HepG2 (cell line): ENCODE measurements at regions not wholly inside any gene's neighbourhood (a gene's known extent, or its start where the extent isn't known, plus 50 kb on each side); places are given as distances from the start of the nearest gene placed in this dataset.
"Not testable (repeated sequence)": the region's sequence is repeated elsewhere in the genome, so short reads cannot be mapped to it uniquely, and the experiment has no call there.

Source experiments
- ATAC-seq: fragments of 200-7000 bp; cut with Tn5 transposase; 3 replicates; pipeline ENCODE4 v1.9.1; 2020; ENCODE audit warnings: mild to moderate bottlenecking, moderate library complexity
- BruUV-seq: library from RNA; stranded (reverse); fragments of 400-500 nt; replicated peaks from 2 replicates; lab custom pipeline; 2021; lab: Mats Ljungman, UMichigan
- CTCF ChIA-PET: fragments of 300-600 bp; formaldehyde crosslinking; extraction: SDS; loops from one replicate; lab custom pipeline; 2021; ENCODE audit warnings: low total read pairs, inconsistent platforms, low intra/inter-chr PET ratio; lab: Yijun Ruan, JAX
- POLR2A ChIA-PET: fragments of 350-600 bp; sonication (Branson Sonifier 250); formaldehyde crosslinking; loops from one replicate; lab custom pipeline; 2020; ENCODE audit warnings: antibody characterized with exemption, inconsistent platforms; lab: Yijun Ruan, JAX
- DNase-seq: peaks from one replicate; pipeline ENCODE4 v3.0.0-alpha.2; 2015; ENCODE audit warnings: low spot score
- FAIRE-seq: peaks from 3 replicates; lab custom pipeline; 2011; peaks lifted over from hg19 to GRCh38; lab: Jason Lieb, UNC
- H2AFZ ChIP-seq: one replicate; pipeline ENCODE4 v1.6.1; 2011; ENCODE audit warnings: low read length, inconsistent platforms
- H3K27ac ChIP-seq: fragments of 300-600 bp; 3 replicates; pipeline ENCODE4 v1.8.0; 2011; ENCODE audit warnings: mixed run types, mild to moderate bottlenecking, mixed read lengths, low read length, inconsistent platforms; ENCODE audit not compliant: insufficient read depth; ENCODE audit errors: extremely low read length
- H3K27me3 ChIP-seq, 2 experiments: fragments of 200-600 bp in 1 of 2; 2 replicates in 1 of 2; 3 replicates in 1 of 2; pipeline versions ENCODE4 v1.6.0 to v1.8.0; 2011; ENCODE audit warnings: low read length in 2 of 2, mild to moderate bottlenecking in 2 of 2, moderate library complexity in 2 of 2, inconsistent platforms in 1 of 2; ENCODE audit not compliant: insufficient read depth in 2 of 2, control insufficient read depth in 1 of 2
- H3K36me3 ChIP-seq, 2 experiments: fragments of 200-600 bp in 1 of 2; replicated peaks in 1 of 2; 2 replicates in 1 of 2; 3 replicates in 1 of 2; pipeline versions ENCODE4 v1.5.1 to v1.8.0; 2011; ENCODE audit warnings: low read length in 2 of 2, inconsistent platforms in 1 of 2; ENCODE audit not compliant: insufficient read depth in 2 of 2, control insufficient read depth in 1 of 2
- H3K4me1 ChIP-seq: 2 replicates; pipeline ENCODE4 v1.5.1; 2012; ENCODE audit warnings: low read length, inconsistent platforms; ENCODE audit not compliant: insufficient read depth
- H3K4me2 ChIP-seq: 2 replicates; pipeline ENCODE4 v1.6.0; 2011; ENCODE audit warnings: low read depth, low read length, inconsistent platforms
- H3K4me3 ChIP-seq, 3 experiments: fragments of 200-600 bp in 1 of 3; sonication (generic), shearing (Covaris generic) in 1 of 3; replicated peaks in 1 of 3; 2 replicates each; pipeline ENCODE4 v1.5.1; 2011 to 2016; ENCODE audit warnings: low read length in 3 of 3, inconsistent platforms in 2 of 3, low read depth in 2 of 3, mild to moderate bottlenecking in 2 of 3, control low read depth in 1 of 3, mixed read lengths in 1 of 3; ENCODE audit not compliant: insufficient read depth in 1 of 3
- H3K79me2 ChIP-seq: one replicate; pipeline ENCODE4 v1.6.1; 2011; ENCODE audit warnings: low read length, inconsistent platforms; ENCODE audit not compliant: insufficient read depth
- H3K9ac ChIP-seq: 2 replicates; pipeline ENCODE4 v1.6.0; 2011; ENCODE audit warnings: mild to moderate bottlenecking, low read depth, low read length, inconsistent platforms; ENCODE audit not compliant: insufficient read depth
- H3K9me3 ChIP-seq: 2 replicates; pipeline ENCODE4 v1.5.1; 2012; ENCODE audit warnings: mild to moderate bottlenecking, low read length
- H4K20me1 ChIP-seq: 2 replicates; pipeline ENCODE4 v1.6.0; 2011; ENCODE audit warnings: inconsistent platforms, mild to moderate bottlenecking, low read length, moderate library complexity; ENCODE audit not compliant: insufficient read depth
- FOXA1 ChIP-seq, 2 experiments: fragments of 450-650 bp in 1 of 2; sonication (generic) in 1 of 2; formaldehyde crosslinking in 1 of 2; IDR thresholded peaks; 2 replicates each; pipeline versions ENCODE4 v1.4.0 to v1.6.1; 2016 to 2020; ENCODE audit warnings: missing genetic modification reagents in 1 of 2
- FOXA3 ChIP-seq: IDR thresholded peaks from 2 replicates; pipeline ENCODE4 v1.6.1; 2016; ENCODE audit warnings: missing genetic modification reagents, missing compliant biosample characterization
- GATAD2A ChIP-seq: IDR thresholded peaks from 2 replicates; pipeline ENCODE4 v1.6.1; 2016
- HNF4A ChIP-seq: sonication (generic); formaldehyde crosslinking; IDR thresholded peaks from 2 replicates; pipeline ENCODE4 v1.4.0; 2020; ENCODE audit warnings: missing genetic modification reagents
- HOXA3 ChIP-seq: sonication (generic); formaldehyde crosslinking; IDR thresholded peaks from 2 replicates; pipeline ENCODE4 v1.5.0; 2020; ENCODE audit warnings: missing genetic modification reagents
- MTA1 ChIP-seq: sonication (generic); formaldehyde crosslinking; IDR thresholded peaks from 2 replicates; pipeline ENCODE4 v1.4.0; 2020; ENCODE audit warnings: missing genetic modification reagents, mild to moderate bottlenecking, borderline replicate concordance
- SP5 ChIP-seq: IDR thresholded peaks from 2 replicates; pipeline ENCODE4 v1.6.1; 2016; ENCODE audit warnings: low read depth, borderline replicate concordance
- YY1 ChIP-seq: IDR thresholded peaks from 2 replicates; pipeline ENCODE4 v1.6.1; 2011; ENCODE audit warnings: low read length, low read depth, moderate library complexity, mild to moderate bottlenecking; ENCODE audit not compliant: insufficient read depth, insufficient replicate concordance
- ZMYM4 ChIP-seq: sonication (generic); formaldehyde crosslinking; IDR thresholded peaks from 2 replicates; pipeline ENCODE4 v1.8.1; 2023; ENCODE audit warnings: mild to moderate bottlenecking, missing genetic modification reagents
- WGBS: methylation state at CpG from one replicate; pipeline ENCODE4 v1.1.6; 2017; ENCODE audit warnings: low lambda C conversion rate; 5-methylcytosine and 5-hydroxymethylcytosine counted together
- in situ Hi-C: cut with HindIII; loops from 2 replicates; pipeline ENCODE4 v1.10.0; 2017; ENCODE audit warnings: low pct_unique_long_range_greater_than_20kb; ENCODE audit not compliant: extremely low pct_ligation_motif_present
- intact Hi-C: fragments of 100-400 bp; cut with micrococcal nuclease; formaldehyde crosslinking; loops from one replicate; pipeline ENCODE4 v1.10.0; 2022; ENCODE audit not compliant: unreplicated experiment
- TF ChIP-seq, protein P1 (sequence below): sonication (generic); formaldehyde crosslinking; IDR thresholded peaks from 2 replicates; pipeline ENCODE4 v1.4.0; 2020; ENCODE audit warnings: missing genetic modification reagents, borderline replicate concordance
- TF ChIP-seq, protein P2 (sequence below): sonication (generic); formaldehyde crosslinking; IDR thresholded peaks from 2 replicates; pipeline ENCODE4 v1.4.0; 2020; ENCODE audit warnings: missing genetic modification reagents
- TF ChIP-seq, protein P3 (sequence below): sonication (generic); formaldehyde crosslinking; conservative IDR thresholded peaks from 2 replicates; pipeline ENCODE4 v1.4.0; 2020; ENCODE audit warnings: mild to moderate bottlenecking, missing genetic modification reagents, moderate library complexity

DNA sequence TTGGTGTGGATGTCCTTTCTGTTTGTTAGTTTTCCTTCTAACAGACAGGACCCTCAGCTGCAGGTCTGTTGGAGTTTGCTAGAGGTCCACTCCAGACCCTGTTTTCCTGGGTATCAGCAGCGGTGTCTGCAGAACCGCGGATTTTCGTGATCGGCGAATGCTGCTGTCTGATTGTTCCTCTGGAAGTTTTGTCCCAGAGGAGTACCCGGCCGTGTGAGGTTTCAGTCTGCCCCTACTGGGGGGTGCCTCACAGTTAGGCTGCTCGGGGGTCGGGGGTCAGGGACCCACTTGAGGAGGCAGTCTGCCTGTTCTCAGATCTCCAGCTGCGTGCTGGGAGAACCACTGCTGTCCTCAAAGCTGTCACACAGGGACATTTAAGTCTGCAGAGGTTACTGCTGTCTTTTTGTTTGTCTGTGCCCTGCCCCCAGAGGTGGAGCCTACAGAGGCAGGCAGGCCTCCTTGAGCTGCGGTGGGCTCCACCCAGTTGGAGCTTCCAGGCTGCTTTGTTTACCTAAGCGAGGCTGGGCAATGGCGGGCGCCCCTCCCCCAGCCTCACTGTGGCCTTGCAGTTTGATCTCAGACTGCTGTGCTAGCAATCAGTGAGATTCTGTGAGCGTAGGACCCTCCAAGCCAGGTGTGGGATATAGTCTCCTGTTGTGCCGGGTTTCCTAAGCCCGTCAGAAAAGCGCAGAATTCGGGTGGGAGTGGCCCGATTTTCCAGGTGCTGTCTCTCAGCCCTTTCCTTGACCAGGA is 345.2 kb downstream of the PTH2R start:
- H3K27me3 ChIP-seq; H3K36me3 ChIP-seq; H3K27ac ChIP-seq; in situ Hi-C loops; H4K20me1 ChIP-seq; intact Hi-C loops; FAIRE-seq; H3K4me1 ChIP-seq; H3K9ac ChIP-seq; H3K79me2 ChIP-seq; CTCF ChIA-PET; H3K9me3 ChIP-seq; ATAC-seq; POLR2A ChIA-PET; BruUV-seq; H2AFZ ChIP-seq; TF ChIP-seq FOXA1 (IDR thresholded peaks at IDR 0.05): not testable (repeated sequence)
- peak overlapping the region; percentile 21 for H3K4me2 ChIP-seq
- peak; percentile 3 for DNase-seq
- peak overlapping the region in 2 of 3 experiments; percentile 15 to 40; a peak in 3 of 6 replicates for H3K4me3 ChIP-seq
- 31% methylated on average over 21 of the region's 21 CpGs for WGBS
- TF ChIP-seq ZMYM4 (CRISPR knock-in tag) (peak; percentile 33; the same call in 1 of the 2 replicates), YY1 (peak; percentile 56), GATAD2A (CRISPR knock-in tag) (peak; percentile 35; the same call in 1 of the 2 replicates), HNF4A (peak; percentile 35; the same call in 1 of the 2 replicates), FOXA3 (peak; percentile 77), FOXA1 (CRISPR knock-in tag; IDR thresholded peaks at IDR 0.05) (peak; percentile 90), SP5 (CRISPR knock-in tag) (peak; percentile 31; the same call in 1 of the 2 replicates), HOXA3 (CRISPR knock-in tag) (peak; percentile 44; the same call in 1 of the 2 replicates), MTA1 (peak; percentile 34; the same call in 1 of the 2 replicates)
- TF ChIP-seq, protein P1, sequence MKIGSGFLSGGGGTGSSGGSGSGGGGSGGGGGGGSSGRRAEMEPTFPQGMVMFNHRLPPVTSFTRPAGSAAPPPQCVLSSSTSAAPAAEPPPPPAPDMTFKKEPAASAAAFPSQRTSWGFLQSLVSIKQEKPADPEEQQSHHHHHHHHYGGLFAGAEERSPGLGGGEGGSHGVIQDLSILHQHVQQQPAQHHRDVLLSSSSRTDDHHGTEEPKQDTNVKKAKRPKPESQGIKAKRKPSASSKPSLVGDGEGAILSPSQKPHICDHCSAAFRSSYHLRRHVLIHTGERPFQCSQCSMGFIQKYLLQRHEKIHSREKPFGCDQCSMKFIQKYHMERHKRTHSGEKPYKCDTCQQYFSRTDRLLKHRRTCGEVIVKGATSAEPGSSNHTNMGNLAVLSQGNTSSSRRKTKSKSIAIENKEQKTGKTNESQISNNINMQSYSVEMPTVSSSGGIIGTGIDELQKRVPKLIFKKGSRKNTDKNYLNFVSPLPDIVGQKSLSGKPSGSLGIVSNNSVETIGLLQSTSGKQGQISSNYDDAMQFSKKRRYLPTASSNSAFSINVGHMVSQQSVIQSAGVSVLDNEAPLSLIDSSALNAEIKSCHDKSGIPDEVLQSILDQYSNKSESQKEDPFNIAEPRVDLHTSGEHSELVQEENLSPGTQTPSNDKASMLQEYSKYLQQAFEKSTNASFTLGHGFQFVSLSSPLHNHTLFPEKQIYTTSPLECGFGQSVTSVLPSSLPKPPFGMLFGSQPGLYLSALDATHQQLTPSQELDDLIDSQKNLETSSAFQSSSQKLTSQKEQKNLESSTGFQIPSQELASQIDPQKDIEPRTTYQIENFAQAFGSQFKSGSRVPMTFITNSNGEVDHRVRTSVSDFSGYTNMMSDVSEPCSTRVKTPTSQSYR (CRISPR knock-in tag) = peak; percentile 94
- TF ChIP-seq, protein P2, sequence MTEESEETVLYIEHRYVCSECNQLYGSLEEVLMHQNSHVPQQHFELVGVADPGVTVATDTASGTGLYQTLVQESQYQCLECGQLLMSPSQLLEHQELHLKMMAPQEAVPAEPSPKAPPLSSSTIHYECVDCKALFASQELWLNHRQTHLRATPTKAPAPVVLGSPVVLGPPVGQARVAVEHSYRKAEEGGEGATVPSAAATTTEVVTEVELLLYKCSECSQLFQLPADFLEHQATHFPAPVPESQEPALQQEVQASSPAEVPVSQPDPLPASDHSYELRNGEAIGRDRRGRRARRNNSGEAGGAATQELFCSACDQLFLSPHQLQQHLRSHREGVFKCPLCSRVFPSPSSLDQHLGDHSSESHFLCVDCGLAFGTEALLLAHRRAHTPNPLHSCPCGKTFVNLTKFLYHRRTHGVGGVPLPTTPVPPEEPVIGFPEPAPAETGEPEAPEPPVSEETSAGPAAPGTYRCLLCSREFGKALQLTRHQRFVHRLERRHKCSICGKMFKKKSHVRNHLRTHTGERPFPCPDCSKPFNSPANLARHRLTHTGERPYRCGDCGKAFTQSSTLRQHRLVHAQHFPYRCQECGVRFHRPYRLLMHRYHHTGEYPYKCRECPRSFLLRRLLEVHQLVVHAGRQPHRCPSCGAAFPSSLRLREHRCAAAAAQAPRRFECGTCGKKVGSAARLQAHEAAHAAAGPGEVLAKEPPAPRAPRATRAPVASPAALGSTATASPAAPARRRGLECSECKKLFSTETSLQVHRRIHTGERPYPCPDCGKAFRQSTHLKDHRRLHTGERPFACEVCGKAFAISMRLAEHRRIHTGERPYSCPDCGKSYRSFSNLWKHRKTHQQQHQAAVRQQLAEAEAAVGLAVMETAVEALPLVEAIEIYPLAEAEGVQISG (CRISPR knock-in tag) = 0 out of 2 replicates have a peak, but pooled peaks have one; percentile 26
- TF ChIP-seq, protein P3, sequence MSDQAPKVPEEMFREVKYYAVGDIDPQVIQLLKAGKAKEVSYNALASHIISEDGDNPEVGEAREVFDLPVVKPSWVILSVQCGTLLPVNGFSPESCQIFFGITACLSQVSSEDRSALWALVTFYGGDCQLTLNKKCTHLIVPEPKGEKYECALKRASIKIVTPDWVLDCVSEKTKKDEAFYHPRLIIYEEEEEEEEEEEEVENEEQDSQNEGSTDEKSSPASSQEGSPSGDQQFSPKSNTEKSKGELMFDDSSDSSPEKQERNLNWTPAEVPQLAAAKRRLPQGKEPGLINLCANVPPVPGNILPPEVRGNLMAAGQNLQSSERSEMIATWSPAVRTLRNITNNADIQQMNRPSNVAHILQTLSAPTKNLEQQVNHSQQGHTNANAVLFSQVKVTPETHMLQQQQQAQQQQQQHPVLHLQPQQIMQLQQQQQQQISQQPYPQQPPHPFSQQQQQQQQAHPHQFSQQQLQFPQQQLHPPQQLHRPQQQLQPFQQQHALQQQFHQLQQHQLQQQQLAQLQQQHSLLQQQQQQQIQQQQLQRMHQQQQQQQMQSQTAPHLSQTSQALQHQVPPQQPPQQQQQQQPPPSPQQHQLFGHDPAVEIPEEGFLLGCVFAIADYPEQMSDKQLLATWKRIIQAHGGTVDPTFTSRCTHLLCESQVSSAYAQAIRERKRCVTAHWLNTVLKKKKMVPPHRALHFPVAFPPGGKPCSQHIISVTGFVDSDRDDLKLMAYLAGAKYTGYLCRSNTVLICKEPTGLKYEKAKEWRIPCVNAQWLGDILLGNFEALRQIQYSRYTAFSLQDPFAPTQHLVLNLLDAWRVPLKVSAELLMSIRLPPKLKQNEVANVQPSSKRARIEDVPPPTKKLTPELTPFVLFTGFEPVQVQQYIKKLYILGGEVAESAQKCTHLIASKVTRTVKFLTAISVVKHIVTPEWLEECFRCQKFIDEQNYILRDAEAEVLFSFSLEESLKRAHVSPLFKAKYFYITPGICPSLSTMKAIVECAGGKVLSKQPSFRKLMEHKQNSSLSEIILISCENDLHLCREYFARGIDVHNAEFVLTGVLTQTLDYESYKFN = 0 out of 2 replicates have a peak, but pooled peaks have one; percentile 22
